IPS-18a (cell line): ENCODE measurements at regions not wholly inside any gene's neighbourhood (a gene's known extent, or its start where the extent isn't known, plus 50 kb on each side); places are given as distances from the start of the nearest gene placed in this dataset.

ENCODE experiments used
- H3K27ac ChIP-seq: one replicate; pipeline ENCODE4 v1.5.1; 2013; ENCODE audit warnings: low read length
- H3K27me3 ChIP-seq: one replicate; pipeline ENCODE4 v1.6.1; 2013; ENCODE audit warnings: mild to moderate bottlenecking, low read length; ENCODE audit not compliant: control insufficient read depth, insufficient read depth
- H3K36me3 ChIP-seq: one replicate; pipeline ENCODE4 v1.6.1; 2013; ENCODE audit warnings: low read depth, low read length; ENCODE audit not compliant: control insufficient read depth
- H3K4me1 ChIP-seq: one replicate; pipeline ENCODE4 v1.6.1; 2013; ENCODE audit warnings: low read depth, low read length; ENCODE audit not compliant: control insufficient read depth
- H3K4me3 ChIP-seq: one replicate; pipeline ENCODE4 v1.5.1; 2013; ENCODE audit warnings: low read length
- H3K9ac ChIP-seq: one replicate; pipeline ENCODE4 v1.6.1; 2013; ENCODE audit warnings: mild to moderate bottlenecking, low read length, moderate library complexity
- H3K9me3 ChIP-seq: one replicate; pipeline ENCODE4 v1.6.1; 2013; ENCODE audit warnings: low read depth, low read length; ENCODE audit not compliant: control insufficient read depth

DNA sequence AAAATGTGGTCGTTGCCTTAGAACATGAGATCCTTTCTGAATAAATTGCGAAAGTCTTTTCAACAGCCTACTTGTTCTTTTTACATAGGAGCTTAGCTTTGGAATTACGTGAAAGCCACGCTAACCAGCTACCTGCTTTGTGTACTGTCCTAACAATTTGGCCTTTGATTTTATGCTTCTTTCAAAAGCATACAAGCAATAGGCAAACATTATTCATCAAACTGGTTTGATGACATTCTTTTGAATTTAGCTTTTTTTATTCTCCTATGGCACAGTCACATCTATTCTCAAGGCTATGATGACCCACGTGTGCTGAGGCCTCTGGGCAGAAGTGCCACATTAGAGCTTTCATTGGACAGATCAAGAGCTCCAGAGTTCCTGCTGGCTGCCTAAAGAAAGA, 178.0 kb upstream of the DPT start:
- H3K9ac ChIP-seq: no peak overlapping the region
- no peak overlapping the region for H3K27ac ChIP-seq
- no peak overlapping the region for H3K4me3 ChIP-seq
- no peaks in the 10 kb centered on the region for H3K9me3 ChIP-seq
- H3K36me3 ChIP-seq: no peaks in the 10 kb centered on the region
- H3K27me3 ChIP-seq: no peaks in the 10 kb centered on the region
- H3K4me1 ChIP-seq: no peaks in the 10 kb centered on the region

DNA sequence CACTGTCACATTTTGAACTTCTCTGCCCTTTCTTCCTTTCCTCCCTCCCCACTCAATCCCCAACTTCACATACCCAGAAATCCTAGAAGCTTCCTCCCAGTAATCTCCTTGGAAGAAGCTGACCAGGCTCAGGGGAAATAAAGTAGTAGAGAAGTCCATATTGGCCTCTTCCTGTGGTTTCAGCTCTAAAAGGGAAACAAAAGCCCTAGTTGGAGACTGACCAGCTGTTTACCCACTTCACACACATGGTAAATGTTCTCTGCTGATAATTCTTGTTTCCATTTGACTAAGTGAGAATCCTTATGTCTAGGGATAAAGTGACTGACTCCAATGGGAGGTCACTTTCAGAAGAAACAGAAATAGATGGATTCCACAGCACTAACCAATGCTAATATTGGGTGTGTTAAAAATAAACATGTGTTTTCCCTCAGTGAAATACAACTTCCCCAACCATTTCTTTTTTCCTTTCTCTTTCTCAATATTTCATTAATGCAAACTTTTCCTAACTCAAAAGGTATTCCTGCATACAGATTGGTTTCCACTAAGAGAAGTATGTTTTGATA, 178.9 kb upstream of the DPT start:
- Histone ChIP-seq H3K4me1 (no peaks in the 10 kb centered on the region), H3K4me3 (no peak overlapping the region), H3K27ac (no peak overlapping the region), H3K36me3 (no peaks in the 10 kb centered on the region), H3K27me3 (no peaks in the 10 kb centered on the region), H3K9me3 (no peaks in the 10 kb centered on the region), H3K9ac (no peak overlapping the region)

DNA sequence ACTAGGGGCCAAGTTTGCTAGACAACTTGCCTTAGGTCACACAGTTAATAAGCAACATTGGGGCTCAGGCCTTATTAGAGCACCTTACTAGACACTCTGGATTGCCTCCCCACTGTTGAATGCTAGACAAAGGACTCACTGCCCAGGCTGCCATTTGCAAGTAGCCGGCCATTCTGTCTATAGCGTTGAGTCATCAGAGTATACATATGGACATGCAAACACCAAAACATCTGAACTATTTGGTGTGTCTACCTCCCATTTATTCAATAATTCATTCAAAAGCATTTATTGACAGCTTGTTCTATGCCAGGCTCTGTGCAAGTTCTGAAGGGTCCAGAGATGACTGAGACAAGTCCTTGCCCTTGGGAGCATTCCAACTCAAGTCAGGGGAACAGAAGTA, 181.4 kb upstream of the DPT start:
- H3K36me3 ChIP-seq: no peaks in the 10 kb centered on the region
- H3K9me3 ChIP-seq: no peaks in the 10 kb centered on the region
- no peak overlapping the region for H3K27ac ChIP-seq
- H3K4me3 ChIP-seq: no peak overlapping the region
- H3K27me3 ChIP-seq: no peaks in the 10 kb centered on the region
- H3K9ac ChIP-seq: no peak overlapping the region
- peaks cover 4% of the 10 kb centered on the region for H3K4me1 ChIP-seq

DNA sequence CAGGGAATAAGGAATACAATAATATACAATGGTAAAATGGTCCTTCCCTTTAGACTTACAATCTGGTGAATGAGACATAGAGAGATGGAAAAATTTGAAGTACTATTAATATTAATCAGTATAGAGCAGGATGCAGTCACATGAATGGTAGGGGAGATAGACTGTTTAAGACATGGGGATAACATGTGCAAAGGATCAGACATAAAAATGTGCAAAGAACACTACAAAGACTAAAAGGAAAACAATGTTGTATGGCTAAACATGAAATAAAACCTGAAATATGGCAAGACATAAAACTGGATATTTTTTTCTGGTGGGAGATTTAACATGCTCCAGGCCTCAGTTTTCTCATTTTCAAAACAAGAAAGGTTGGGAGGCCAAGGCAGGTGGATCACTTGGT, 182.4 kb upstream of the DPT start:
- Histone ChIP-seq H3K4me1 (peaks cover 4% of the 10 kb centered on the region), H3K9me3 (no peaks in the 10 kb centered on the region), H3K4me3 (no peak overlapping the region), H3K36me3 (no peaks in the 10 kb centered on the region), H3K9ac (no peak overlapping the region), H3K27me3 (no peaks in the 10 kb centered on the region), H3K27ac (no peak overlapping the region)

DNA sequence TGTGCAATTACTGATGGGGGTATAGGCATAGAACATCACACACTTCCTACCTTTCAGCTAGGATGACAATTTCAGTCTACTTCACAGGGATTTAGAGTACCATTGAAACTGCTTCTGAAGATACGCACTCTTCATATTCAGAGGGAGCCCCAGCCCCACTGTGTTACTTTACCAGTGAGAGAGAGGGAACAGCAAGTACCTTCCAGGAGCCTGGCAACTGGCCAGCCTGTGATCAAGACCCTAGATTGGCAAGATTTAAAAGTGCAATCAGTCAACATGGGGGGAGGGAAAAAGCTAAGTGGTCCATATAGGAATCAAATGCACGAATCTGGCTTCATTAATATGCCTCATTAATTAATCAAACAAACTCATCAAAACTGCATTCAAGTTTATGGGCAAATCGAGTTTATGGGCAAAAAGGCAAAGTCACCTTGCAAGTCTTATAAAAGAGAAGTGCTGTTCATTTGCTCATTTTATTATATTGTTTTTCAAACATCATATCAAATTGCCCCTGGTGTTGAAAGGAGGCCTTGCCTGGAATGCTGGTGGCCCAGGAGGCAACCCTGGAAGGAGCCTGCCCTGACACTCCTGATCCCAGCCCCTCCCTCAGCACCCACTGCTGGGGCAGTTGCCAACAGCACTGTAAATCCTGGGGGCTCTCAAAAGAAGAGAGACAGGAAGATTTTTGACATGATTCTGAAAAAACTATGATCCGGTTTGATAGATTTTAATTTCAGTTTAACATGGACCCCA, 184.9 kb upstream of the DPT start:
- no peaks in the 10 kb centered on the region for H3K27me3 ChIP-seq
- H3K4me1 ChIP-seq: peaks cover 16% of the 10 kb centered on the region
- H3K9me3 ChIP-seq: no peaks in the 10 kb centered on the region
- H3K4me3 ChIP-seq: no peak overlapping the region
- no peaks in the 10 kb centered on the region for H3K36me3 ChIP-seq
- no peak overlapping the region for H3K27ac ChIP-seq
- H3K9ac ChIP-seq: no peak overlapping the region

DNA sequence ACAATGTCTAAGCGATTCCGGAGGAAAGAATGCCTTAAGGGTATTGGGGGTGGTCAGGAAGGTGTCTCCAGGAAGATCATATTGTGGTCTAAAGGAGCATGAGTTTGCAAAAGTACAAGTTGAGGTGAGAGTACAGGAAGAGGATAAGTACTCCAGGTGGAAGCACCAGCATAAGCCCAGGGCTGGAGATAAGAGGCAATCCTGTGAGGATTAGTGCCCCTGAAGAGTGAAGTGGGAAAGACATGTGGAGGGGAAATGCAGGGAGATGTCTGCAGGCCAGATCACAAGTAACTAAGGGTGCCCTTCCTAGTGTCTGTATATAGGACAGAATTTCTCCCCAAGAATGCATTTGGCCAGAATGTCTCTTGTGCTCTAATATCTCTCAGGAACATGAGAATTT, 188.3 kb upstream of the DPT start:
- H3K36me3 ChIP-seq: no peaks in the 10 kb centered on the region
- no peaks in the 10 kb centered on the region for H3K27me3 ChIP-seq
- H3K4me3 ChIP-seq: no peak overlapping the region
- no peak overlapping the region for H3K9ac ChIP-seq
- H3K9me3 ChIP-seq: no peaks in the 10 kb centered on the region
- peaks cover 25% of the 10 kb centered on the region for H3K4me1 ChIP-seq
- no peak overlapping the region for H3K27ac ChIP-seq

DNA sequence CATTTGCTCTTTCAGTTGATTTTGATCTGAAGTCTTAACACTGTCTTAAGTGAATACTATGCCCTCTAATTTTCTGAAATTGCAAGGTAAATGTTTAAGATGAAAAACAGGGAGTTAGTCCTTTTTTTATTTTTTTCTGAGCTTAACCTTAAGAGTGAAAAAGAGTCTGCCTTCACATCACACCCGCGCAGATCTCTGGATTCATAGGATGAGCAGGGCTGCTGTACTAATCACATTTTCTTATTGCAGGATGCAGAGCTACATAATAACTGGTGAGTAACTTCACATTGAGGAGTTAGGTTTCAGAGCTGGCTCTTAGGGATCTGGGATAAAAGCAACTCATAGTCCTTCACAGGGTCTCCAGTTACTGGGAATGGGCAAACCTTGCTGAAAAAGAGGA, 188.7 kb upstream of the ATP1B1 start:
- Histone ChIP-seq H3K27me3 (no peaks in the 10 kb centered on the region), H3K4me3 (no peak overlapping the region), H3K9ac (no peak overlapping the region), H3K9me3 (no peaks in the 10 kb centered on the region), H3K36me3 (no peaks in the 10 kb centered on the region), H3K4me1 (peaks cover 25% of the 10 kb centered on the region), H3K27ac (no peak overlapping the region)

DNA sequence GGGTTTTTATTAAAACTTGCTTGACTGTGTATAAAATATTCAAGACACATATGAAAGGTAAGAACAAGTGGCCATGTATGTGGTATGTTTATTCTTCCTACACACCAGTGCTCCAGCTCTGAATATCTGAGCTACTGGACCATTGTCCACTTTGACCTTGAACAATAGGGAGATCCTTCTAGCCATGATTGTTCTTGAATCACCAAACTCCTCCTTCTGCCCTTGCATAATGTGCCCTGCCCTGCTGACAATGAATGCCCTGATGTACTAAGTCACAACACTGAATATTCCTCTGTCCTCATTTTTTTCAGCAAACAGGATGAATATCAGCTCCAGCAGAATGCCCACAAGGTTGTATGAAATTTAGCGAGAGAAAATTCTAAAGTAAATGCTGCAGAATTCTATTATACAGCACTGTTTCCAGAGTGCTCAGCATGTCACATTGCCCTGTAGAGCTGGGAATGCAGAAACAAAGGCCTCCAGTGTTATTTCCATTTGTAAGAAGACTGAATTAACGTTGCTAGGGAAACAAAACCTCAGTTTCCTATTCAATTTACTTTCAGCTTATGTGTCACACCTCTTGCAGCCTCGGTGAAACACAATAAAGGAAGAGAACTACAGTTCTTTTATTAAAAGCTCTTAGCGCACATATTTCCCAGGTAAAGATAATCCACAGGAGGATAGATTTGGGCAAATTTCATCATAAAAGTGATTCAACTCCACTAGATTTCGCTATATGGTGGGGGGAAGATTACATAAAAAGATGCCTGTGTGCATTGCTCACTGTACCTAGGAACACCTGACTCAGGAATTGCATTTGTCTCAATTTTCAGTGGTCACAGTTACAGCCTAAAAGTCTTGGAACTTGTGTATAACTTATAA, 187.4 kb upstream of the ATP1B1 start:
- H3K36me3 ChIP-seq: no peaks in the 10 kb centered on the region
- H3K9me3 ChIP-seq: no peaks in the 10 kb centered on the region
- peak overlapping the region; percentile 23 for H3K4me3 ChIP-seq
- no peaks in the 10 kb centered on the region for H3K27me3 ChIP-seq
- H3K4me1 ChIP-seq: peaks cover 25% of the 10 kb centered on the region
- peak overlapping the region; percentile 78 for H3K27ac ChIP-seq
- H3K9ac ChIP-seq: peak overlapping the region; percentile 28

DNA sequence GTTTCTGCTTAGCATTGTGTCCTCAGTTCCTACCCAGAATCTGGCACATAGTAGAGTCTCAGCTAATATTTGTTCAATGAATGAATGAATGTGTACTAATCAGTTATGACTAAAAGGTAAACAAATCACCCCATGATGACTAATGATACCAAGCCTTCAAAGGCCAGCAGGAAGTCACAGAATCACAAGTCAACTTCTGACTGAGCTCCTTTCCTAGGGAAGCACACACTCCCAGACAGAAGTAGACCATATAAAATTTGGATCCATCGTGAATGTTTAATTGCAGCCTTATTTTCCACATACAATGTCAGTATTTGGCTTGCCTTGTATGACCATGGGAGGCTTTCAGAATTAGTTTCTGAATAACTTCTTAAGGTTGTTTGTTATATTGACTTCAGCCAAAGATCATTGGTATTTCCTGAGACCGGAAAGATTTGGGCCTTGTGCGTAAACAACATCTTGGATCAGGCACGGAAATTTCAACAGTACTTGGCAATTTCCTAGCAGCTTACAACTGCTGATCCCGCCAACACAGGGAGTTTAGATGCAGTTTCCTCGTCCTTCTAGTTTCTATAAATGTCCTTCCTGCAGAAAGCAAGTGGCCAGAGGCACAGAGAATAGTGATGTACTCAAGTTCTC, 185.9 kb upstream of the ATP1B1 start:
- Histone ChIP-seq H3K9ac (no peak overlapping the region), H3K9me3 (no peaks in the 10 kb centered on the region), H3K27ac (no peak overlapping the region), H3K36me3 (no peaks in the 10 kb centered on the region), H3K27me3 (no peaks in the 10 kb centered on the region), H3K4me1 (peaks cover 22% of the 10 kb centered on the region), H3K4me3 (no peak overlapping the region)

DNA sequence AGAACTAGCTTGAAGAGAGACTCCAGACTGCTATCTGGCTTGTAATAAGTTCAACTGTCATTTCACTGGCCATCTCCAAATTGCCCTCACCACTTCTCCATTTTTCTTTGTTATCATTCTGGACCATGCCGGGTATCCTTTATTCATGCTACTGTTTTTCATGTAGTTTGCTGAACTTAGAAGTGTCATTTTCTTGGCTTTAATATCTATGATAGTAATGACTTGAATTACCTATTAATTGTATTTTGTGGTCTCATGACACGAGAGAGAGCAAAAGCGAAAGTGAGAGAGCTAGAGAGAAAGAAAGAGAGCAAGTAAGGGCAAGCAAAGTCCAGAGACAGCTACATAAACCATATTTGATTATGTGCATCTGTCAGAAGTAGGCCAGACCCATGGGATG, 184.9 kb upstream of the ATP1B1 start:
- H3K36me3 ChIP-seq: no peaks in the 10 kb centered on the region
- H3K9ac ChIP-seq: no peak overlapping the region
- no peak overlapping the region for H3K27ac ChIP-seq
- no peaks in the 10 kb centered on the region for H3K27me3 ChIP-seq
- H3K4me1 ChIP-seq: peaks cover 22% of the 10 kb centered on the region
- no peaks in the 10 kb centered on the region for H3K9me3 ChIP-seq
- H3K4me3 ChIP-seq: no peak overlapping the region

DNA sequence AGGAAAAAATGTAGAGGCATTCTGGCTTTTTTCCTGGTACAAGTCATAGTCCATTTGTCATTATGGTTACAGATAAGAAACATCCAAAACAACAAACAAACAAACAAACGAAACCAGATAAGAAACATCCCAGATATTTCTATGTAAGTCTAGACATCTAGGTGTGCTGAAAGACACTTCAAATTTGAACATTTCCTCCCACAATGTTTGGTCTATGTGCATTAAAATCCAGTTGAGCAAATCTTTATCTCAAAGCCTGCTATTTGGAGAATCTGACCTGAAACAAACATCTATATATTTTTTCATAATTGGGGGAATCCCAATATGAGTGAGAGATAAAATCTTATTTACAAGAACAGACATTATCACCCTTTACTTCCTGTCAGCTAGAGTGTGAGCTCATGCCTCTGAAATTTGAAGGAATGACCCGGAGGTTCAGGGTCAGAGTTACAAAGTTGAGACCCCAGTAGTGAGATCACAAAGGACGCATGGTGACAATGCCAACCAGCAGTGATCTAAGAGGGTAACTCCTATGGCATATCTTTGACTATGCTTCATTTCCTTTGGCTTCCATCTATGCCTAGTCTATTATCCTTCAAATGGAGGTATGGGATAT, 182.9 kb upstream of the ATP1B1 start:
- no peak overlapping the region for H3K27ac ChIP-seq
- H3K27me3 ChIP-seq: no peaks in the 10 kb centered on the region
- peaks cover 12% of the 10 kb centered on the region for H3K4me1 ChIP-seq
- H3K4me3 ChIP-seq: no peak overlapping the region
- H3K36me3 ChIP-seq: no peaks in the 10 kb centered on the region
- H3K9me3 ChIP-seq: no peaks in the 10 kb centered on the region
- no peak overlapping the region for H3K9ac ChIP-seq
